ENCODE measurements at regions not wholly inside any gene's neighbourhood (a gene's known extent, or its start where the extent isn't known, plus 50 kb on each side); places are given as distances from the start of the nearest gene placed in this dataset.

DNA sequence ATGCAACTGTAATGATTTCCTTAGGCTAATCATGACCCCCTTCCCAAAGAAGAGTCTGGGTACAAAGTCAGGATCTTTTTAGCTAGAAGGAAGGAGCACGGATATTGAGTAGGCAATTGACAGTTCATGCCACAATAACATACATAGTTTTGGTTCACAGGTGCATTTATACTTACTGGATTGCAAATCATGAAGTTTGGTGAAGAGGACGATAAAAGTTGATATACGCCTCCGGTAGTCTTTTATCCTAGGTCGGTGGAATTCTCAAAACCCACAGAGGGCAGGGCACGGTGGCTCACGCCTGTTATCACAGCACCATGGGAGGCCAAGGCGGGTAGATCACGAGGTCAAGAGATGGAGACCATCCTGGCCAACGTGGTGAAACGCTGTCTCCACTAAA is 265.4 kb upstream of the PRMT6 start:
- no peak for TF ChIP-seq POLR2A (IDR thresholded peaks at IDR 0.05)
- TF ChIP-seq, protein P1, sequence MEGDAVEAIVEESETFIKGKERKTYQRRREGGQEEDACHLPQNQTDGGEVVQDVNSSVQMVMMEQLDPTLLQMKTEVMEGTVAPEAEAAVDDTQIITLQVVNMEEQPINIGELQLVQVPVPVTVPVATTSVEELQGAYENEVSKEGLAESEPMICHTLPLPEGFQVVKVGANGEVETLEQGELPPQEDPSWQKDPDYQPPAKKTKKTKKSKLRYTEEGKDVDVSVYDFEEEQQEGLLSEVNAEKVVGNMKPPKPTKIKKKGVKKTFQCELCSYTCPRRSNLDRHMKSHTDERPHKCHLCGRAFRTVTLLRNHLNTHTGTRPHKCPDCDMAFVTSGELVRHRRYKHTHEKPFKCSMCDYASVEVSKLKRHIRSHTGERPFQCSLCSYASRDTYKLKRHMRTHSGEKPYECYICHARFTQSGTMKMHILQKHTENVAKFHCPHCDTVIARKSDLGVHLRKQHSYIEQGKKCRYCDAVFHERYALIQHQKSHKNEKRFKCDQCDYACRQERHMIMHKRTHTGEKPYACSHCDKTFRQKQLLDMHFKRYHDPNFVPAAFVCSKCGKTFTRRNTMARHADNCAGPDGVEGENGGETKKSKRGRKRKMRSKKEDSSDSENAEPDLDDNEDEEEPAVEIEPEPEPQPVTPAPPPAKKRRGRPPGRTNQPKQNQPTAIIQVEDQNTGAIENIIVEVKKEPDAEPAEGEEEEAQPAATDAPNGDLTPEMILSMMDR (IDR thresholded peaks at IDR 0.05): no peak
